H1 (cell line): ENCODE measurements at regions not wholly inside any gene's neighbourhood (a gene's known extent, or its start where the extent isn't known, plus 50 kb on each side); places are given as distances from the start of the nearest gene placed in this dataset.

Source experiments
- CTCF ChIA-PET: fragments of 300-600 bp; sonication (Branson Sonifier 250); formaldehyde crosslinking; loops from one replicate; lab custom pipeline; 2021; ENCODE audit not compliant: partially characterized antibody; lab: Charles Lee
- POLR2A ChIA-PET: fragments of 300-600 bp; sonication (Branson Sonifier 250); formaldehyde crosslinking; loops from one replicate; lab custom pipeline; 2021; ENCODE audit warnings: inconsistent platforms; ENCODE audit not compliant: partially characterized antibody; lab: Charles Lee
- DNase-seq, 2 experiments: peaks; one replicate each; pipeline versions ENCODE4 v3.0.0 to v3.0.0-alpha.2; 2010 to 2022; ENCODE audit warnings: low spot score in 2 of 2, low read depth in 1 of 2, mixed read lengths in 1 of 2
- FAIRE-seq: peaks from 2 replicates; lab custom pipeline; 2011; peaks lifted over from hg19 to GRCh38; lab: Jason Lieb, UNC
- H2AFZ ChIP-seq: 2 replicates; pipeline ENCODE4 v1.8.1; 2012; ENCODE audit warnings: low read length, inconsistent platforms
- H2AK5ac ChIP-seq: 2 replicates; pipeline ENCODE4 v1.6.1; 2013; ENCODE audit warnings: low read depth, low read length
- H2BK120ac ChIP-seq: replicated peaks from 2 replicates; pipeline ENCODE3; 2013; ENCODE audit warnings: low read depth, low read length, inconsistent platforms
- H2BK12ac ChIP-seq: 2 replicates; pipeline ENCODE4 v1.6.1; 2013; ENCODE audit warnings: low read depth, low read length
- H2BK15ac ChIP-seq: 2 replicates; pipeline ENCODE4 v1.6.1; 2013; ENCODE audit warnings: low read length
- H2BK20ac ChIP-seq: 2 replicates; pipeline ENCODE4 v1.6.1; 2013; ENCODE audit warnings: low read length
- H2BK5ac ChIP-seq: 2 replicates; pipeline ENCODE4 v1.6.1; 2013; ENCODE audit warnings: low read depth, low read length
- H3K14ac ChIP-seq: 2 replicates; pipeline ENCODE4 v1.6.1; 2013; ENCODE audit warnings: inconsistent platforms; ENCODE audit not compliant: insufficient read length
- H3K18ac ChIP-seq: 2 replicates; pipeline ENCODE4 v1.6.1; 2013; ENCODE audit warnings: low read length; ENCODE audit errors: extremely low read depth
- H3K23ac ChIP-seq: 2 replicates; pipeline ENCODE4 v1.6.1; 2013; ENCODE audit warnings: inconsistent platforms; ENCODE audit not compliant: insufficient read length
- H3K23me2 ChIP-seq: 2 replicates; pipeline ENCODE4 v1.6.1; 2013; ENCODE audit warnings: low read depth, low read length
- H3K27ac ChIP-seq: 2 replicates; pipeline ENCODE4 v1.6.1; 2011; ENCODE audit warnings: low read depth, low read length, inconsistent platforms
- H3K27me3 ChIP-seq, 4 experiments: replicated peaks in 1 of 4; 1 replicate in 1 of 4; 2 replicates in 3 of 4; pipeline versions ENCODE4 v1.6.1 to v1.8.1; 2011 to 2013; ENCODE audit warnings: low read length in 3 of 4, mild to moderate bottlenecking in 3 of 4, inconsistent platforms in 2 of 4, mixed read lengths in 2 of 4, moderate library complexity in 1 of 4; ENCODE audit not compliant: control insufficient read depth in 3 of 4, insufficient read depth in 3 of 4; ENCODE audit errors: extremely low read depth in 1 of 4
- H3K36me3 ChIP-seq, 4 experiments: 2 replicates each; pipeline versions ENCODE4 v1.6.1 to v1.8.1; 2011 to 2013; ENCODE audit warnings: mild to moderate bottlenecking in 4 of 4, low read length in 3 of 4, moderate library complexity in 2 of 4, control low read depth in 1 of 4, inconsistent platforms in 1 of 4; ENCODE audit not compliant: insufficient read depth in 4 of 4, control insufficient read depth in 2 of 4
- H3K4ac ChIP-seq: replicated peaks from 2 replicates; pipeline ENCODE3; 2013; ENCODE audit warnings: low read length, low read depth, mixed read lengths, inconsistent platforms; ENCODE audit not compliant: insufficient read length
- H3K4me1 ChIP-seq, 4 experiments: replicated peaks in 1 of 4; 1 replicate in 1 of 4; 2 replicates in 3 of 4; pipeline versions ENCODE4 v1.6.1 to v1.8.1; 2011 to 2013; ENCODE audit warnings: low read length in 3 of 4, inconsistent platforms in 2 of 4, mixed read lengths in 1 of 4; ENCODE audit not compliant: insufficient read depth in 4 of 4, control insufficient read depth in 3 of 4
- H3K4me2 ChIP-seq, 2 experiments: 2 replicates each; pipeline versions ENCODE4 v1.6.1 to v1.8.1; 2011 to 2013; ENCODE audit warnings: low read depth in 2 of 2, low read length in 2 of 2, control low read depth in 1 of 2, inconsistent platforms in 1 of 2, mild to moderate bottlenecking in 1 of 2; ENCODE audit not compliant: insufficient read depth in 1 of 2
- H3K4me3 ChIP-seq, 4 experiments: fragments of 200-600, 300-600 bp in 1 of 4; sonication (generic), shearing (Covaris generic), sonication (Bioruptor Twin) in 1 of 4; 2 replicates each; pipeline versions ENCODE4 v1.5.1 to v1.8.1; 2011 to 2016; ENCODE audit warnings: low read length in 4 of 4, low read depth in 3 of 4, control low read depth in 2 of 4, inconsistent platforms in 2 of 4, mild to moderate bottlenecking in 2 of 4, mixed read lengths in 1 of 4, moderate library complexity in 1 of 4; ENCODE audit not compliant: insufficient read depth in 2 of 4; ENCODE audit errors: extremely low read depth in 1 of 4
- H3K56ac ChIP-seq: replicated peaks from 2 replicates; pipeline ENCODE3; 2013; ENCODE audit warnings: low read depth, mild to moderate bottlenecking, mixed read lengths, low read length, inconsistent platforms; ENCODE audit not compliant: insufficient read length
- H3K79me1 ChIP-seq: 2 replicates; pipeline ENCODE4 v1.6.1; 2013; ENCODE audit warnings: low read depth, low read length, control low read depth
- H3K79me2 ChIP-seq, 2 experiments: 2 replicates each; pipeline versions ENCODE4 v1.6.1 to v1.8.1; 2012 to 2013; ENCODE audit warnings: low read length in 2 of 2, mild to moderate bottlenecking in 2 of 2, inconsistent platforms in 1 of 2; ENCODE audit not compliant: insufficient read depth in 2 of 2, control insufficient read depth in 1 of 2
- H3K9ac ChIP-seq, 4 experiments: replicated peaks in 1 of 4; 1 replicate in 1 of 4; 2 replicates in 3 of 4; pipeline versions ENCODE4 v1.6.1 to v1.8.1; 2011 to 2013; ENCODE audit warnings: low read depth in 3 of 4, low read length in 3 of 4, control low read depth in 2 of 4, mild to moderate bottlenecking in 2 of 4, moderate library complexity in 2 of 4, inconsistent platforms in 1 of 4; ENCODE audit errors: extremely low read depth in 1 of 4
- H3K9me3 ChIP-seq, 2 experiments: 2 replicates each; pipeline versions ENCODE4 v1.6.1 to v1.8.1; 2012 to 2013; ENCODE audit warnings: mild to moderate bottlenecking in 2 of 2, moderate library complexity in 2 of 2, control low read depth in 1 of 2, inconsistent platforms in 1 of 2, low read depth in 1 of 2, low read length in 1 of 2, mixed read lengths in 1 of 2; ENCODE audit not compliant: insufficient read depth in 2 of 2
- H4K20me1 ChIP-seq, 2 experiments: replicated peaks in 1 of 2; 2 replicates each; pipeline versions ENCODE3 to v1.8.1; 2011 to 2013; ENCODE audit warnings: inconsistent platforms in 2 of 2, low read length in 2 of 2, mild to moderate bottlenecking in 1 of 2; ENCODE audit not compliant: insufficient read depth in 2 of 2, control insufficient read depth in 1 of 2
- H4K5ac ChIP-seq: 2 replicates; pipeline ENCODE4 v1.6.1; 2013; ENCODE audit warnings: low read length, low read depth, mixed read lengths, inconsistent platforms; ENCODE audit not compliant: insufficient read length
- H4K8ac ChIP-seq: 2 replicates; pipeline ENCODE4 v1.8.0; 2013; ENCODE audit warnings: mild to moderate bottlenecking, moderate library complexity, low read length, inconsistent platforms; ENCODE audit not compliant: insufficient read depth; ENCODE audit errors: extremely low read depth
- H4K91ac ChIP-seq: replicated peaks from 2 replicates; pipeline ENCODE3; 2013; ENCODE audit warnings: low read length, mixed read lengths, inconsistent platforms; ENCODE audit not compliant: insufficient read length
- CHD1 ChIP-seq: IDR thresholded peaks from 2 replicates; pipeline ENCODE4 v1.6.1; 2012; ENCODE audit warnings: low read depth, low read length, improper control_type of control experiment
- CHD2 ChIP-seq: IDR thresholded peaks from 2 replicates; pipeline ENCODE4 v1.6.1; 2012; ENCODE audit warnings: low read length, improper control_type of control experiment
- GABPA ChIP-seq: IDR thresholded peaks from 2 replicates; pipeline ENCODE4 v1.6.1; 2011; ENCODE audit warnings: mild to moderate bottlenecking, low read length, moderate library complexity, borderline replicate concordance; ENCODE audit not compliant: insufficient read depth
- MAFK ChIP-seq: IDR thresholded peaks from 2 replicates; pipeline ENCODE4 v1.6.1; 2012; ENCODE audit warnings: low read depth, mild to moderate bottlenecking, improper control_type of control experiment, low read length
- POLR2AphosphoS5 ChIP-seq: IDR thresholded peaks from 2 replicates; pipeline ENCODE4 v1.6.1; 2011; ENCODE audit warnings: low read depth, low read length
- WGBS, 2 experiments: shearing (Covaris generic) in 1 of 2; methylation state at CpG; one replicate each; pipeline versions ENCODE4 v1.1.6 to v1.1.7; 2013 to 2015; ENCODE audit warnings: low lambda C conversion rate in 2 of 2, mixed read lengths in 2 of 2, inconsistent platforms in 1 of 2, low coverage in 1 of 2, missing lambda C conversion rate in 1 of 2; ENCODE audit not compliant: insufficient replicate concordance in 2 of 2, insufficient coverage in 1 of 2, insufficient read length in 1 of 2; ENCODE audit errors: extremely low coverage in 1 of 2, missing lambda C conversion rate in 1 of 2; 5-methylcytosine and 5-hydroxymethylcytosine counted together
- TF ChIP-seq, protein P1 (sequence below): IDR thresholded peaks from 2 replicates; pipeline ENCODE4 v1.6.1; 2011; ENCODE audit warnings: low read depth, mild to moderate bottlenecking, low read length; ENCODE audit not compliant: insufficient read depth

GRCh38 chr12:45663455-45663854, 66.1 kb upstream of the ARID2 start:
- FAIRE-seq (no peak), DNase-seq (no peak)
- Histone ChIP-seq H2BK12ac (no peak overlapping the region), H2AK5ac (no peak overlapping the region), H3K4me2 (no peak overlapping the region), H4K8ac (no peak overlapping the region), H2AFZ (0 out of 2 replicates have a peak overlapping the region, but pooled peaks have one; percentile 34), H2BK120ac (no peak overlapping the region), H3K4me3 (no peak overlapping the region), H2BK15ac (no peak overlapping the region), H3K14ac (no peak overlapping the region), H3K18ac (no peak overlapping the region), H3K27ac (no peak overlapping the region)
- 66% methylated on average over 2 of the region's 2 CpGs; no CpG with 5 or more reads in 1 of the 2 experiments for WGBS, 2 experiments
- TF ChIP-seq, protein P1, sequence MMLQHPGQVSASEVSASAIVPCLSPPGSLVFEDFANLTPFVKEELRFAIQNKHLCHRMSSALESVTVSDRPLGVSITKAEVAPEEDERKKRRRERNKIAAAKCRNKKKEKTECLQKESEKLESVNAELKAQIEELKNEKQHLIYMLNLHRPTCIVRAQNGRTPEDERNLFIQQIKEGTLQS: no peak
- no peak for TF ChIP-seq POLR2AphosphoS5
- TF ChIP-seq GABPA: no peak
- TF ChIP-seq CHD2: no peak
- no peak for TF ChIP-seq MAFK
- TF ChIP-seq CHD1: no peak
- TF ChIP-seq, all 59 proteins: peak for 0
- Histone ChIP-seq H3K27me3 (no peaks in the 10 kb centered on the region), H3K9me3 (no peaks in the 10 kb centered on the region), H2BK5ac (no peak overlapping the region), H3K4me1 (no peaks in the 10 kb centered on the region), H3K23ac (no peak overlapping the region), H3K4ac (no peak overlapping the region), H3K79me2 (no peaks in the 10 kb centered on the region), H3K36me3 (no peaks in the 10 kb centered on the region), H3K9ac (peak overlapping the region in 1 of 4 experiments; percentile 27; a peak in 1 of 7 replicates), H3K56ac (no peak overlapping the region), H3K79me1 (no peaks in the 10 kb centered on the region), H2BK20ac (no peak overlapping the region), H4K5ac (no peak overlapping the region), H4K91ac (no peak overlapping the region), H4K20me1 (no peaks in the 10 kb centered on the region), H3K23me2 (no peaks in the 10 kb centered on the region; the same call in 1 of the 2 replicates)
- CTCF ChIA-PET: interaction anchor here (1.4 to 2.9 kb wide), 2 partner anchors 12 to 116 kb away, joined by 3 to 11 read pairs; no protein-coding TSS in a partner anchor
- POLR2A ChIA-PET: no interaction called here
